A204.1 (cell line): ENCODE measurements at regions not wholly inside any gene's neighbourhood (a gene's known extent, or its start where the extent isn't known, plus 50 kb on each side); places are given as distances from the start of the nearest gene placed in this dataset.
"Not testable (repeated sequence)": the region's sequence is repeated elsewhere in the genome, so short reads cannot be mapped to it uniquely, and the experiment has no call there.

Experiments used
- FAIRE-seq: peaks from 2 replicates; lab custom pipeline; 2012; peaks lifted over from hg19 to GRCh38; lab: Jason Lieb, UNC

GRCh38 chr18:76604108-76604934, 109.3 kb upstream of the ZNF516 start:
- FAIRE-seq = no peak

- no peak for FAIRE-seq
Observed at GRCh38 chr18:76602191-76602590, 107.1 kb upstream of the ZNF516 start.

- not testable (repeated sequence) for FAIRE-seq
Observed at GRCh38 chr18:76600076-76600475, 105.0 kb upstream of the ZNF516 start.

GRCh38 chr18:76594966-76595365, 99.9 kb upstream of the ZNF516 start:
- FAIRE-seq = no peak

- no peak for FAIRE-seq
Observed at GRCh38 chr18:76593843-76594242, 98.8 kb upstream of the ZNF516 start.

- no peak for FAIRE-seq
Observed at GRCh38 chr18:76592981-76593381, 97.9 kb upstream of the ZNF516 start.

- no peak for FAIRE-seq
Observed at GRCh38 chr18:76592096-76592495, 97.1 kb upstream of the ZNF516 start.

- FAIRE-seq = no peak
Observed at GRCh38 chr18:76589866-76590265, 94.8 kb upstream of the ZNF516 start.

- no peak for FAIRE-seq
Observed at GRCh38 chr18:76589316-76589715, 94.3 kb upstream of the ZNF516 start.

- FAIRE-seq = no peak
Observed at GRCh38 chr18:76588601-76589226, 93.7 kb upstream of the ZNF516 start.

- FAIRE-seq = no peak
Observed at GRCh38 chr18:76587879-76588271, 92.8 kb upstream of the ZNF516 start.

GRCh38 chr18:76587147-76587878, 92.3 kb upstream of the ZNF516 start:
- FAIRE-seq = no peak

GRCh38 chr18:76584414-76585310, 89.6 kb upstream of the ZNF516 start:
- FAIRE-seq = no peak

- FAIRE-seq = no peak
Observed at GRCh38 chr18:76581261-76581660, 86.2 kb upstream of the ZNF516 start.

GRCh38 chr18:76580288-76580962, 85.4 kb upstream of the ZNF516 start:
- FAIRE-seq = no peak

GRCh38 chr18:76579301-76579695, 84.3 kb upstream of the ZNF516 start:
- no peak for FAIRE-seq

GRCh38 chr18:76578571-76579300, 83.7 kb upstream of the ZNF516 start:
- no peak for FAIRE-seq

- no peak for FAIRE-seq
Observed at GRCh38 chr18:76573325-76574025, 78.4 kb upstream of the ZNF516 start.

GRCh38 chr18:76572518-76573247, 77.6 kb upstream of the ZNF516 start:
- no peak for FAIRE-seq

GRCh38 chr18:76571689-76572088, 76.6 kb upstream of the ZNF516 start:
- FAIRE-seq = no peak
